B cell (primary cell): ENCODE measurements at regions not wholly inside any gene's neighbourhood (a gene's known extent, or its start where the extent isn't known, plus 50 kb on each side); places are given as distances from the start of the nearest gene placed in this dataset.

Source experiments
- ATAC-seq: fragments of 200-7000 bp; cut with Tn5 transposase; one replicate; pipeline ENCODE4 v1.10.0; 2021; ENCODE audit warnings: low read depth, mild to moderate bottlenecking, moderate number of reproducible peaks, moderate library complexity
- CTCF ChIA-PET: fragments of 350-600 bp; sonication (Branson Sonifier 250); formaldehyde crosslinking; loops from one replicate; lab custom pipeline; 2021; ENCODE audit warnings: antibody characterized with exemption, inconsistent platforms; lab: Charles Lee
- POLR2A ChIA-PET: fragments of 350-600 bp; sonication (Branson Sonifier 250); formaldehyde crosslinking; loops from one replicate; lab custom pipeline; 2021; ENCODE audit warnings: antibody characterized with exemption; lab: Charles Lee
- DNase-seq: peaks from one replicate; pipeline ENCODE4 v3.0.0; 2013
- H2AFZ ChIP-seq: 2 replicates; pipeline ENCODE4 v1.6.1; 2012; ENCODE audit warnings: mild to moderate bottlenecking, low read depth, low read length; ENCODE audit not compliant: insufficient read depth, poor library complexity, severe bottlenecking
- H3K27ac ChIP-seq, 2 donors: 1 replicate in 1 of 2; 2 replicates in 1 of 2; pipeline ENCODE4 v1.5.1; 2012 to 2013; ENCODE audit warnings: low read length in 2 of 2, mild to moderate bottlenecking in 2 of 2, moderate library complexity in 1 of 2
- H3K27me3 ChIP-seq, 4 experiments: fragments of 200-600 bp in 1 of 4; sonication (generic) in 1 of 4; replicated peaks in 1 of 4; 1 replicate in 2 of 4; 2 replicates in 2 of 4; pipeline versions ENCODE4 v1.6.1 to v1.7.0; 2013 to 2016; ENCODE audit warnings: low read length in 3 of 4, mild to moderate bottlenecking in 2 of 4, mixed read lengths in 1 of 4, moderate library complexity in 1 of 4; ENCODE audit not compliant: insufficient read depth in 4 of 4, control insufficient read depth in 3 of 4; ENCODE audit errors: control extremely low read depth in 1 of 4
- H3K36me3 ChIP-seq, 2 experiments: replicated peaks in 1 of 2; 1 replicate in 1 of 2; 2 replicates in 1 of 2; pipeline versions ENCODE4 v1.6.1 to v1.7.1; 2013; ENCODE audit warnings: low read length in 1 of 2; ENCODE audit not compliant: insufficient read depth in 2 of 2, control insufficient read depth in 1 of 2; ENCODE audit errors: control extremely low read depth in 1 of 2, extremely low read depth in 1 of 2
- H3K4me1 ChIP-seq, 2 donors: fragments of 200-600 bp in 1 of 2; sonication (generic) in 1 of 2; 1 replicate in 1 of 2; 2 replicates in 1 of 2; pipeline versions ENCODE4 v1.5.1 to v1.6.1; 2013 to 2017; ENCODE audit warnings: low read length in 2 of 2; ENCODE audit not compliant: control insufficient read depth in 2 of 2, insufficient read depth in 2 of 2
- H3K4me2 ChIP-seq: replicated peaks from 2 replicates; pipeline ENCODE3; 2012; ENCODE audit warnings: mild to moderate bottlenecking, low read depth, low read length; ENCODE audit not compliant: poor library complexity, severe bottlenecking
- H3K4me3 ChIP-seq, 5 experiments: fragments of 200-600 bp in 1 of 5; sonication (generic) in 1 of 5; 1 replicate in 3 of 5; 2 replicates in 2 of 5; pipeline versions ENCODE4 v1.5.1 to v1.7.0; 2011 to 2016; ENCODE audit warnings: low read length in 4 of 5, mild to moderate bottlenecking in 4 of 5, low read depth in 2 of 5, control low read depth in 1 of 5, moderate library complexity in 1 of 5; ENCODE audit not compliant: insufficient read depth in 1 of 5; ENCODE audit errors: control extremely low read depth in 1 of 5, extremely low read depth in 1 of 5
- H3K79me2 ChIP-seq: fragments of 200-600 bp; sonication (generic); one replicate; pipeline ENCODE4 v1.6.0; 2016; ENCODE audit warnings: low read length; ENCODE audit not compliant: control insufficient read depth, insufficient read depth
- H3K9ac ChIP-seq: fragments of 200-600 bp; sonication (generic); 2 replicates; pipeline ENCODE4 v1.6.1; 2017; ENCODE audit warnings: mild to moderate bottlenecking, low read length, moderate library complexity
- H3K9me3 ChIP-seq, 3 donors: one replicate each; pipeline versions ENCODE4 v1.6.1 to v1.7.1; 2013; ENCODE audit warnings: low read length in 2 of 3; ENCODE audit not compliant: control insufficient read depth in 2 of 3, insufficient read depth in 1 of 3; ENCODE audit errors: control extremely low read depth in 1 of 3
- H4K20me1 ChIP-seq: 2 replicates; pipeline ENCODE4 v1.6.0; 2012; ENCODE audit warnings: mild to moderate bottlenecking, low read length; ENCODE audit not compliant: insufficient read depth, control insufficient read depth, poor library complexity, severe bottlenecking
- H3K27ac Mint-ChIP-seq: one replicate; pipeline ENCODE4 v1.8.0; 2021; ENCODE audit warnings: mixed read lengths
- H3K27me3 Mint-ChIP-seq: one replicate; pipeline ENCODE4 v1.8.0; 2021; ENCODE audit warnings: mixed read lengths
- H3K4me1 Mint-ChIP-seq: one replicate; pipeline ENCODE4 v1.8.0; 2021; ENCODE audit warnings: mixed read lengths
- H3K4me3 Mint-ChIP-seq: one replicate; pipeline ENCODE4 v1.8.0; 2021; ENCODE audit warnings: mixed read lengths
- H3K9me3 Mint-ChIP-seq: one replicate; pipeline ENCODE4 v1.8.0; 2022; ENCODE audit warnings: mixed read lengths; ENCODE audit not compliant: insufficient read depth
- CTCF ChIP-seq: fragments of 200-600 bp; IDR thresholded peaks from one replicate; pipeline ENCODE4 v1.8.0; 2022; ENCODE audit warnings: antibody characterized with exemption, mild to moderate bottlenecking
- EZH2 ChIP-seq: IDR thresholded peaks from 2 replicates; pipeline ENCODE4 v1.6.1; 2012; ENCODE audit warnings: borderline replicate concordance, low read depth, mild to moderate bottlenecking, moderate library complexity, low read length; ENCODE audit not compliant: insufficient read depth, poor library complexity, severe bottlenecking
- WGBS: methylation state at CpG from one replicate; pipeline ENCODE4 v1.1.5; 2013; ENCODE audit warnings: missing lambda C conversion rate; ENCODE audit not compliant: insufficient coverage; 5-methylcytosine and 5-hydroxymethylcytosine counted together
- intact Hi-C: fragments of 100-400 bp; cut with micrococcal nuclease; formaldehyde crosslinking; loops from one replicate; pipeline ENCODE4 v1.10.0; 2022

- H3K27me3 ChIP-seq, result no peaks in the 10 kb centered on the region
- no peaks in the 10 kb centered on the region for H3K9me3 ChIP-seq
- H3K9me3 Mint-ChIP-seq, result no peaks in the 10 kb centered on the region
- intact Hi-C loops, result no loop called here
- ChIA-PET POLR2A (no interaction called here), CTCF (no interaction called here)
- H3K4me3 ChIP-seq, result no peak overlapping the region
- no peaks in the 10 kb centered on the region for H3K36me3 ChIP-seq
- no peak overlapping the region for H3K27ac Mint-ChIP-seq
- DNase-seq, result no peak
- H3K9ac ChIP-seq, result no peak overlapping the region
- no peak for TF ChIP-seq EZH2
- no peak for TF ChIP-seq CTCF
- 38% methylated on average over 1 of the region's 4 CpGs for WGBS
- no peak overlapping the region for H3K4me2 ChIP-seq
- no peaks in the 10 kb centered on the region for H3K27me3 Mint-ChIP-seq
- H3K27ac ChIP-seq, result no peak overlapping the region
- no peak overlapping the region for H3K4me3 Mint-ChIP-seq
- no peaks in the 10 kb centered on the region for H3K4me1 ChIP-seq
- H4K20me1 ChIP-seq, result no peaks in the 10 kb centered on the region
- H2AFZ ChIP-seq, result no peak overlapping the region
- H3K4me1 Mint-ChIP-seq, result no peaks in the 10 kb centered on the region
- no peaks in the 10 kb centered on the region for H3K79me2 ChIP-seq
- no peak for ATAC-seq
Measured at GRCh38 chr11:104451197-104451893, 287.4 kb upstream of the PDGFD start.

GRCh38 chr11:104443387-104443786, 279.4 kb upstream of the PDGFD start:
- no peaks in the 10 kb centered on the region for H3K36me3 ChIP-seq
- Mint-ChIP-seq H3K9me3 (no peaks in the 10 kb centered on the region), H3K27me3 (no peaks in the 10 kb centered on the region), H3K4me3 (no peak overlapping the region), H3K27ac (no peak overlapping the region), H3K4me1 (no peaks in the 10 kb centered on the region)
- H4K20me1 ChIP-seq, result no peaks in the 10 kb centered on the region
- TF ChIP-seq EZH2, result no peak
- TF ChIP-seq CTCF, result no peak
- intact Hi-C loops, result no loop called here
- no peak for ATAC-seq
- H3K9me3 ChIP-seq, result no peaks in the 10 kb centered on the region
- H3K27me3 ChIP-seq, result no peaks in the 10 kb centered on the region
- H3K4me3 ChIP-seq, result no peak overlapping the region
- H3K4me1 ChIP-seq, result no peaks in the 10 kb centered on the region
- no peak overlapping the region for H3K27ac ChIP-seq
- POLR2A ChIA-PET, result no interaction called here
- H2AFZ ChIP-seq, result no peak overlapping the region
- no peak for DNase-seq
- CTCF ChIA-PET, result no interaction called here
- H3K4me2 ChIP-seq, result no peak overlapping the region
- H3K79me2 ChIP-seq, result no peaks in the 10 kb centered on the region
- no peak overlapping the region for H3K9ac ChIP-seq
